IPS-18c (cell line): ENCODE measurements at regions not wholly inside any gene's neighbourhood (a gene's known extent, or its start where the extent isn't known, plus 50 kb on each side); places are given as distances from the start of the nearest gene placed in this dataset.

Source experiments
- H3K4me3 ChIP-seq: 2 replicates; pipeline ENCODE4 v1.7.0; 2013; ENCODE audit warnings: low read depth, mild to moderate bottlenecking, low read length, moderate library complexity; ENCODE audit not compliant: insufficient read depth
- H3K9me3 ChIP-seq: one replicate; pipeline ENCODE4 v1.6.1; 2013; ENCODE audit warnings: mild to moderate bottlenecking, low read length, moderate library complexity; ENCODE audit not compliant: control insufficient read depth, insufficient read depth

DNA sequence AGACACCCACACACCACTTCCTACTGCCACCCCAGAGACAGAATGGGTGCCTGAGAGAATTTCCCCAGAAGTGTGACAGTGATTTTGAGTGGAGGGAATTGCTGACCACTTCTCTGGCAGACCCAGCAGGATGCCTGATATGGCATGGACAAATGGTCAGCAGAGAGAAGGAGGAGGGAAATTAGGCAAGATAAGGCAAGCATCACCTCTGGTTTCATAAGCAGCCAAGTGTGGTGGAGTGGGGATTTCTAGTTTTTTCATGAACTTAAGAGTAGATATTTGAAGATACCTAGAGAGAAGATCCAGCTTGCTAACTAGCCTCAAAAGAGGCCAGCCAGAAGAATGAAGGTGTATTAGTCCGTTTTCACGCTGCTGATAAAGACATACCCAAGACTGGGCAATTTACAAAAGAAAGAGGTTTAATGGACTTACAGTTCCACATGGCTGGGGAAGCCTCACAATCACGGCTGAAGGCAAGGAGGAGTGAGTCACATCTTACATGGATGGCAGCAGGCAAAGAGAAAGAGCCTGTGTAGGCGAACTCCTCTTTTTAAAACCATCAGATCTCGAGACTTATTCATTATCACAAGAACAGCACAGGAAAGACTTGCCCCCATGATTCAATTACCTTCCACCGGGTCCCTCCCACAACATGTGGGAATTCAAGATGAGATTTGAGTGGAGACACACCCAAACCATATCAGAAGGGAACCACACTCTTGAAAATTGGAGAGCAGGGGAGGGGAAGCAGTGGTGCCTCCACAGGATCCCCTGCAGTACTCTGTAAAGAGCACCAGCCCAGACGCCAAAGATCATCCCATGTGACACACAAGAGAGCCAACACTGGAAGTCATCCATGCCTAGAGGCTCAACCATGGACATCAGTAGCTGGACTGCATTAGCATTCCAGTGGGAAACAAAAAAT lies 64.2 kb downstream of the RBM43 start:
- H3K9me3 ChIP-seq: no peaks in the 10 kb centered on the region
- peak overlapping the region; percentile 10; the same call in 1 of the 2 replicates for H3K4me3 ChIP-seq

DNA sequence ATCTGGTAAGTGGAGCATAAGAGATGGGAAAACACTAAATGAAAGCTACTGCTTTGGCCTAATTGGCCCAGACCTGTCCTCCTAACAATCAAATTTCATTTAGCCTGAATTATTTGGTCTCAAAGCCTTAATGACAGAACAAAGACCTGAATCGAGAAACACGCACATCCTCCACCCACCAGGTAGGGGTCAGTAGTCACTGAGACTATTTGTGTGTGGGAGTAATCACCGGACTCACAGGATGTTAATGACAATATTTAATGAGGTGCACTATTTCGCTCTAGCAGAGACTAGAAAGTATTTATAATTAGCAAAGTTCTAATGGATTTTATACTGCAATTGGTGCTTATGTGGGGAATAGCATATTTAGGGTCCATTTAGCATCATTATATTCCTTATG lies 68.1 kb downstream of the RBM43 start:
- no peaks in the 10 kb centered on the region for H3K9me3 ChIP-seq
- no peak overlapping the region for H3K4me3 ChIP-seq

DNA sequence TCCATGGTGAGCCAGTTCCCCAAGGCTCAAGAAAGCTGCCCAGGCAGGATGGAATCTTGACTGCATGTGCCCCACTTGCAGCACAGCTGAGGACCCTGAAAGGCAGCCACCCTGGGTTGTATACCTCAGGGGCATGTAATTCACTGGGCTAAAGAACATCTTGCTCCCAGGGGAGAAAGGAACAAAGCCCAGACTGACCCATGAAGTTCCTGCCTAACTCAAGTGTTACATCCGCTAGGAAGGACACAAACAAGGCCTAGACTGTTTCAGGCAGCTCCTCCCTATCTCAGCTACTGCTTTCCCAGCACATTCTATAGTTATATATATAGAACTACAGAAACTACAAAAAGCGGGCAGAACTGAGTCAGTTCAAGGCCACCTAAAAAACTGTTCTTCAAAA lies 69.0 kb downstream of the RBM43 start:
- Histone ChIP-seq H3K4me3 (no peak overlapping the region), H3K9me3 (no peaks in the 10 kb centered on the region)

DNA sequence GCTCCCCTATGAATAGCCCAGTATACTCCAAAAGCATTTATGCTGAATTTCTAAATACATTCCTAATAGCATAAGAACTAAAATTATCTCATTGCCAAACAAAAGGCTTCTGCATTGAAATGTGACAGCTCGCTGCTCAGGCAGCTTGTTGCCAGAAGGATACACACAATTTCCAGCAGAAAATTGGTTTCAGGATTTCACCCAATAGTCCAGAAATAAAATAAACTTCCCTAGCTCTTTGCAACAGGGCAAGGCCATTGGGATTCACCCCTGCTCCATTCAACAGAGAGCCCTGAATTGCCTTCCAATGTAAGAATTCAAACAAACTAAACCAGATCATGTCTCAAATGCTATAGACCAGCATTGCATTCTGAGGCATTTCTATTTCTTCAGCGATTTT lies 70.7 kb downstream of the RBM43 start:
- Histone ChIP-seq H3K4me3 (no peak overlapping the region), H3K9me3 (no peaks in the 10 kb centered on the region)

DNA sequence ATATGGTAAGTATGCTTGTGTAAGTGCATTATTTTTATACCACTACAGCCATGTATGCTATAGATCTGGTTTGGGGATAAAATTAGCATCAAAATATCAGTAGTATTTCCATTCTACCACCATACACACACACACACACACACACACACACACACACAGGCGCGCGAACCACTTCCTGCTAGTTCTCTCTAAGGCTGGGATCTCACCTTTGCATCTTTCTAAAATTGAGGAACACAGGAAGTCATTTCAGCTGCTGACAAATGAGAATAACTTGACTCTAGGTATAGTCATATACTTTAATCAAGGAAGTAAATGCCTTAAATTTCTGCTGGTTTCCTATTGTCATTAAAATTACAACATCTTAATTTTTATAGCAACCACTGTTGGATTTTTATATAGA lies 72.5 kb downstream of the RBM43 start:
- Histone ChIP-seq H3K9me3 (no peaks in the 10 kb centered on the region), H3K4me3 (no peak overlapping the region)

DNA sequence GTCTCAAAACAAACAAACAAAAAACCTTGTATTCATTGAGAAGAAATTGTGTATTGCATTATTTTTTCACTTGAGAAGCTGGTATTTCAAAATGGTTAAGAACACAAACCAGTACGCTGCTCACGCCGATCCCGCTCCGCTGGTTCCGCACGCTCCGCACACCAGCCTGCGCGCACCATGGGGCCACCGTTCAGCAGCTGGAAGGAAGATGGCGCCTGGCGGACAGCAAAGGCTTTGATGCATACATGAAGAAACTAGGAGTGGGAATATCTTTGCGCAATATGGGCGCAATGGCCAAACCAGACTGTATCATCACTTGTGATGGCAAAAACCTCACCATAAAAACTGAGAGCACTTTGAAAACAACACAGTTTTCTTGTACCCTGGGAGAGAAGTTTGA lies 75.7 kb downstream of the RBM43 start:
- Histone ChIP-seq H3K9me3 (no peaks in the 10 kb centered on the region), H3K4me3 (no peak overlapping the region)

DNA sequence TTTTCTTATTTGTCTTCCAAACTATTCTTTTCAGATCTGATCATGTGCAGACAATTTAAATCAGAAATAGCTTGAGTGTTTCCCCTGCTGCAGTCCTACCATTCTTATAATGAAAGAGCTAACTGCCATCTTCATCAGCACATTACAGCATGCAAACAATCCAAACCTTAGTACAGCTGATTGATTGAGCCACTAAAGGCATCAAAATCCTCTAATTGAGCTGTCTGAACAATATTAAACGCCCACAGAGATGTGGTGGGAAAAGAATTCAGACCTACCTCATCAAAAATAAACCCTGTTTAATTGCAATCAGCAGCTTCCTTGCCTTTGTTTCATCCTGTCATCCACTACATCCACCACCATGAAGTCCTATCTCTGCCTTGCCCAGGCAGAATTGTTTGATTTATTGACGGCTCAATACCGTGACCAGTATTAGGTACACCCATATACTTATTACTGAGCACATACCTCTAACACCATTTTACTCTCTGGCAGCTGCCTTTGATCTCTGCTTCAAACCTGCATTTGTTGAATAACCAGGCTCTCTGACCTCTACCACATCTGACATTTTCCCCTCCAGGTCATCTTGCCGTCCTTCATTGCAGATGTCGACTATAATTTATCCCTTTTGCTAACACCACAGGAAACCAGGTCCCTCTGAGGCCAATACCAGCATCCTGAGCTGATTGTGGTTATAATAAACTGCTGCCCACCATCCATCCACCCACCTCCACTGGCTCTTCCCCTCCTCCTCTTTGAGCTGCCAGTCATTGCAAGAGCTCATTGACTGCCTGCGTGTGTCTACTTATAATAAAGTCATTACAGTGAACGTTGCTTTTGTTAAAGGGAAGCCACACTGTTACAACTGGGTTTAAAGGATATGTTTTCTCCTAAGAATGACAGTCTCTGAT lies 78.5 kb downstream of the RBM43 start:
- Histone ChIP-seq H3K9me3 (no peaks in the 10 kb centered on the region), H3K4me3 (no peak overlapping the region)

DNA sequence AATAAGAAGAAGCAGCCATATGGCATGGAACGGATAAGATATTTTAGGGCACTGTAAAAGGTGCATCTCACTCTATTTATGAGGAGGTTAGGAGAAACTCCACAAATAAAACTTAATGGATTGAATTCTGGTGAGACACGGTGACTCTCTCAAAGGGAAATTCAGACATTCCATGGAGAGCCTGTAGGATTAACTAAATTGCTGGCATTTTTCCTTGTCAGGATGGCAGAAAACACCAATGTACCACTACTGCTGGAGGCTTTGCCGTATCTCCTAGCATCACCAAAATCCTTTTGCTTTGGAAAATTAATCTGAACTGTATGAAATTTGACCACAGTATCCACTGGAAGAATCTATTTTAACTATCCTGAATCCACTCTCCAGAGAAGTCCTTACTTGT lies 79.3 kb downstream of the RBM43 start:
- H3K9me3 ChIP-seq: no peaks in the 10 kb centered on the region
- no peak overlapping the region for H3K4me3 ChIP-seq

DNA sequence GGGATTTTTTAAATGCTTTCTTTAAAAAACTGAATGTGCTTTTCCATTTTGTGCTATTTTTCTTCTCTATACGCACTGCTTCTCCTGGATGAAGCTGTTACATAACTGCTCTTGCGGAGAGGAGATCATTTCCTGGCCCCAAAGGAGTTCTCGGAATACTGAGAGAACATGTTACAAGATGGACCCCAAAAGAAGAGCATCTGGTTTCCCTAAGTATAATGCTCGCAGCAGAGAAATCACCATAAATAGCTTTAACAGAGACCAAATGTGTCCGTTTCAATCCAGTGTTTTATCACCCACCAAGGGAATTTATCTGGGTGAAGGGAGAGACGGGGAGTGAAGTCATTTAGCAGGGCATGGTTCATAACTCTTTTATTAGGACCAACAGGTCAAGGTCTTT lies 80.1 kb downstream of the RBM43 start:
- H3K4me3 ChIP-seq: no peak overlapping the region
- H3K9me3 ChIP-seq: no peaks in the 10 kb centered on the region

DNA sequence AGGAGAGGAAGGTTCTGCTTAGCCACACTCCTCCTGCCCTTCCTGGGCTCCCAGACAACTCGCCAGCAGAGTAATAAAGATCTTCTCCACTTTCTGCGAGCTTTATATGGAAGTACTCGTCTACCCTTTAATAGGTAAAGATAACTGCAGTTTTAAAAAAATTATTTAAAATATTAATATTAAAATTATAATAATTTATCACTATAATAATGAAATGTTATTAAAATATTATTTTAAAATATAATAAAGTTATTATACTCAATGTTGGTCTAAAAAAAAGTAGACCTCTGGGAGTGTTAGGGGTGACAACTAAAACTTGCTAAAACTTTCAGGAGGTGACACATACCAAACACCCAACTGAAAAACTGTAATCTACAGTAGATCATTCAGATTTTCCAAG lies 81.5 kb downstream of the RBM43 start:
- no peaks in the 10 kb centered on the region for H3K9me3 ChIP-seq

DNA sequence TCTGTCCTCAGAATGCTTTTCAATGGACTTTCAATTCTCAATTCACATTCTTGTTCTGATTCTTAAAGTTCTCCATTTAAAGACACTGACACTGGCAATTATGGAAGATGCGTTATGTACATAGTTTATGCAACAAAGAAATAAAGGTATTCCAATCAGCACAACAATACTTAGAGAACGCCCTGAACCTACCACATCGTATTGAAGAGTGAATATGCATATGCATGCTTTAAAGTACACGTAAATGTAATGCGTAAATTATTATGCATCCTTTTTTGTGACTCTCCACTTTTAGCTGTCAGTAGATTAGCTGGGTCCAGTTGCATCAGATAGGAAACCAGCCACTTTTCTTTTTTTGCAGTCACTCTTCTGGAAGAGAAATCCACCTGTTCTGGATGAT lies 83.5 kb downstream of the RBM43 start:
- Histone ChIP-seq H3K9me3 (no peaks in the 10 kb centered on the region), H3K4me3 (no peak overlapping the region)

More for the DNA sequence above, 81.5 kb downstream of the RBM43 start:
- H3K4me3 ChIP-seq: no peak overlapping the region

DNA sequence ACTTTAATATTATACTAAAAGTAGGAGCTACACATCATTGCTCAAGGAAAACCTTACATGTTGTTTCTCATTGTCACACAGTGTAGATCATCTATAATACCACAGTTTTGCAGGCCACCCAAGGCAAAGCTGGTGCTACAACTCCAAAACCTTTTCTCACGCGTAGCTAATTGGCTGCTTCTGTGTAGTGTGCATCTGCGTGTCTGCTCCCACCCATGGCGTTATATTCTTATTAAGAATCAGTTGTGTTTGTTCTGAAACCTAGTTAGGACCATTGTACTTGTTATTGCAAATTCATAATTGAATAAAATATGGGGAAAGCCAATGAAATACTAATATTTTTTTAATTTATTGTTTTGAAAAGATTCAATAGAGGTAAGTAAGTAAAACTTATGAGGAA lies 83.9 kb downstream of the RBM43 start:
- Histone ChIP-seq H3K4me3 (no peak overlapping the region), H3K9me3 (no peaks in the 10 kb centered on the region)

DNA sequence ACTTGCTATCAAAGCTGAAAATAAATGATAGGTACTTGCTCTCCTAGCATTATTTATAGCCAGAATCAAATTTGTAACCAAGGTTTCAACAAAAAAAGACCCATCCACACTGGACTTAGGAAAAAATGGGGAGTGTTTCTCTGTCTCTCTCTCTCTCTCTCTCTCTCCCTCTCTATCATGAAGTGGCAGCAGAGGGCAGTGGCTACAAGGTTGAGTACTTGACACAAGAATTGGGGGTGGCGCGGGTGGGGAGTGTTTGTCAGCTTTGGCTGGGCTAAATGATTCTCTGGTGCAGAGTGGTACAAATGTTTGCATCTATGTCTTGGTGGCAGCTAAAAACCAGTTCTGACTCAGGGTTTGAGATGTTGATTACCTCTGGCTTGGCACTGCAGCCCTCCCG lies 85.0 kb downstream of the RBM43 start:
- no peaks in the 10 kb centered on the region for H3K9me3 ChIP-seq
- H3K4me3 ChIP-seq: no peak overlapping the region

DNA sequence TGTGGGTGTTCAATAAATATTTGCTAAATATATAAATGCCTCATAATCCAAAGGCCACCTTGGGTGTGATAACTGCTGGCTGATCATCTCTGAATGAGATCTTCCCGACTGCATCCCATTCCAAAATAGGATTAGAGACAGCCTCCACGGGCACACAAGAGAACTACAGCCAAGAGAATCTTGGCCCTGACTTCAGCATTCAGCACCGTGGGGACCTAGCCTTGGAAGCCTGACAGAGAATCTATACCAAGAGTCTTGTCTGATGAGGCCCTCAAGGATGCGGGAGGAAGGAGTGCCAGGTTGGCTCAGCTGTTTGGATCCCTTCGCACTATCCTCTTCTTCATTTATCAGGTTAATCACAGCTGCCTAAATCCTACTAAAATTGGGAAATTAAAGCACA lies 85.8 kb downstream of the RBM43 start:
- Histone ChIP-seq H3K4me3 (no peak overlapping the region), H3K9me3 (no peaks in the 10 kb centered on the region)

DNA sequence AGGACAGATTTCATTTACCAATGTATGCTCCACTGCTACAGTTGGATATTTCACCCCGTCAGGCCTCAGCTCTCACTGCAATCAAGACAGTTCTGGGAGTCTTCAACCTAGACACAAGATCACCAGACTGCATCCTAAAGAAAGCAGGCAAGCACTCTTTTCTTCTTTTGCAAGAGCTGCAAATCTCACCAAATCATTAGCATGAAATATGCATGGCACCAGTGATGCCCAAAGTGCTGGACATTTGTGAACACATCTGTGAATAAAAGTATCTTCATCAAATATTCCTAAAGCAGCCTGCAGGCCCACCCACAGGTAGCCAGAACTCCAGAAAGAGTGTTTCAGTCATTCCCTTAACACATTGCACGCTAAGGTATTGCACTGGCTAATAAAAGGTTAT lies 87.5 kb downstream of the RBM43 start:
- H3K4me3 ChIP-seq: no peak overlapping the region
- no peaks in the 10 kb centered on the region for H3K9me3 ChIP-seq

DNA sequence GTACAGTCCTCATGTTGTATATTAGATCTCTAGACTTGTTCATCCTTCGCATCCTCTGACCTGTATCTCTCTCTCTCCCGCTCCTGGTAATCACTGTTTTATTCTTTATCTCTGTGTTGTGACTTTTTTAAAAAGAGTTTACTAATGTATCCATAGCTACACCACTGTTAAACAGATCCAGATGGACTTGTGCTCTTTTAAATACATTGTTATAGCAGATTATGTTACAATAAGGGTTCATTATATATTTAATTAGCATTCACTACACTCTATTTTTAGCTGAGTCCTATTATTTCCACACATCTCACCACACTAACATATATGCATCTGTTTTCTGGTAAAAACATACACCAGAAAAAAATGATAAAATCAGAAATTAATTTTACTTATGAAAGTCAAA lies 90.5 kb downstream of the RBM43 start:
- H3K4me3 ChIP-seq: no peak overlapping the region
- H3K9me3 ChIP-seq: no peaks in the 10 kb centered on the region

DNA sequence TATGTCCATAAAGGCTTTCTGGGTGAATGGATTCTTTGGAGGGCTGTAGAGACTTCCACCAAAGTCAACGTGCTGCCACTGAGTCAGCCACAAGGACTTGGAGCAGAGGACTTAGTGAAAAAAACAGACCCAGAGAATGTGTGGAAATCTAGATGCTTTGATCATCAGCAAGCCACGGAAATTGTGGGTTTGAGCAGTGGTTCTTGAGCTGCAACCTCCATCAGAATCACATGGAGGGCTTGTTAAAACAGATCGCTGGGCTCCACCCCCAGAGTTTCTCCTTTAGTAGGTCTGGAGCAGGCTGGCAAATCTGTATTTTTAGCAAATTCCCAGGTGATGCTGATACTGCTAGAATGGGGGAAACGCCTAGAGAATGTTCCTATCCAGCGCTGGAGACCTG lies 95.3 kb downstream of the RBM43 start:
- H3K9me3 ChIP-seq: no peaks in the 10 kb centered on the region
- no peak overlapping the region for H3K4me3 ChIP-seq

DNA sequence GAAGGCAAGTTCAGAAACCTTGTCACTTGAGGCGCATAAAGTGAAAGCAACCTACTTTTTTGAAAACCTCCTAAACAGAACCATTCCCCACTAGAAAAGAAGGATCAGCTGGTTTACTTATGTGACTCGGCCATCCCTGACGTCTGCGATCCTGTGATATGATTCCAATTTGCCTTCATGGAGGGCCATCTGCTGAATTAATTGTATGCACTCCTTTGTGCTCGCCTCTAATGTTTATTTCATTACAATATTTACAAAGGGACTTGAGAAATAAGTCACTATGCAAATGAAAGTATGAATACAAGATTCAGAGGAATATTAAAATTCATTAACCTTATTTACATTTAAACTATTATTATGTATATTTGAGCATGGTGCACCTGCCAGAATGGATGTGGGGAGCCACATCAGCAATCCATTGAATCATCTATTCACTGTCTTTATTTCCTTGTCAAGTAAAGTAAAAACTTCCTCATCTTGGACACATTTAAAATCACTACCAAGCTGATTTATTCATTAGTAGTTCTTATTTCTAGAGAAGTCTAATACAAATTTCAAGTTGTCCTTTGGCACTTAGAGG lies 96.5 kb downstream of the RBM43 start:
- Histone ChIP-seq H3K9me3 (no peaks in the 10 kb centered on the region), H3K4me3 (no peak overlapping the region)
